Mesothelial cell of epicardium (in vitro differentiated cells): ENCODE measurements at regions not wholly inside any gene's neighbourhood (a gene's known extent, or its start where the extent isn't known, plus 50 kb on each side); places are given as distances from the start of the nearest gene placed in this dataset.
"Not testable (repeated sequence)": the region's sequence is repeated elsewhere in the genome, so short reads cannot be mapped to it uniquely, and the experiment has no call there.

Source experiments
- DNase-seq, 2 experiments: peaks; one replicate each; pipeline ENCODE4 v3.0.0; 2021; ENCODE audit warnings: low spot score in 2 of 2; ENCODE audit not compliant: unreplicated experiment in 2 of 2
- H3K27ac Mint-ChIP-seq: 2 replicates; pipeline ENCODE4 v1.8.0; 2021; ENCODE audit warnings: mixed read lengths
- H3K27me3 Mint-ChIP-seq: 2 replicates; pipeline ENCODE4 v1.8.0; 2021; ENCODE audit warnings: low read depth, mixed read lengths
- H3K36me3 Mint-ChIP-seq: 2 replicates; pipeline ENCODE4 v1.8.0; 2021; ENCODE audit warnings: mixed read lengths
- H3K4me1 Mint-ChIP-seq: 2 replicates; pipeline ENCODE4 v1.8.0; 2021; ENCODE audit warnings: mixed read lengths
- H3K4me3 Mint-ChIP-seq: 2 replicates; pipeline ENCODE4 v1.8.0; 2021; ENCODE audit warnings: mild to moderate bottlenecking, moderate library complexity, mixed read lengths
- H3K9me3 Mint-ChIP-seq: 2 replicates; pipeline ENCODE4 v1.8.0; 2021; ENCODE audit warnings: mixed read lengths
- TF ChIP-seq, protein P1 (sequence below): fragments of 200-600 bp; sonication (generic); IDR thresholded peaks from one replicate; pipeline ENCODE4 v1.5.0; 2021; ENCODE audit warnings: antibody characterized with exemption; ENCODE audit not compliant: unreplicated experiment

DNA sequence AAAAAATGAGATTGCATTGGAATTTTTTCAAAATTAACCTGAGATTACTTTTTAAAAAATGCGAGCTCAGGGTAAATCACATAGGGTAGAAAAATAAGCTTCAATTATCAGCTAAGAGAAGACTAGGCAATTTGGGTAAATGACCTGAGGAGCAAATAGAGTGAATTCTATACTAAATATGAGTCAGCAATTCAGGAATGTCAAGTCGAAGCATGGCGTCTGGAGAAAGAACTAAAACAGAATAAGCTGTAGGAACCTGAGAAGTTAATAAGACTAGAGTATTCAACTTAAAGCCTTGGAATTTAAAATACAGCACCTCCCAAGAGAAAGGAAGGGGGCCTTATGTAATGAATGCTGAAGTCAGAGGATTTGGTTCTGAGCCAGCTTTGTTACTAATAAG lies 487.0 kb downstream of the SUCLG1 start:
- H3K4me1 Mint-ChIP-seq, result peaks cover 11% of the 10 kb centered on the region
- H3K36me3 Mint-ChIP-seq, result peaks cover 4% of the 10 kb centered on the region
- H3K9me3 Mint-ChIP-seq, result peaks cover 15% of the 10 kb centered on the region
- H3K4me3 Mint-ChIP-seq, result no peak overlapping the region
- TF ChIP-seq, protein P1, sequence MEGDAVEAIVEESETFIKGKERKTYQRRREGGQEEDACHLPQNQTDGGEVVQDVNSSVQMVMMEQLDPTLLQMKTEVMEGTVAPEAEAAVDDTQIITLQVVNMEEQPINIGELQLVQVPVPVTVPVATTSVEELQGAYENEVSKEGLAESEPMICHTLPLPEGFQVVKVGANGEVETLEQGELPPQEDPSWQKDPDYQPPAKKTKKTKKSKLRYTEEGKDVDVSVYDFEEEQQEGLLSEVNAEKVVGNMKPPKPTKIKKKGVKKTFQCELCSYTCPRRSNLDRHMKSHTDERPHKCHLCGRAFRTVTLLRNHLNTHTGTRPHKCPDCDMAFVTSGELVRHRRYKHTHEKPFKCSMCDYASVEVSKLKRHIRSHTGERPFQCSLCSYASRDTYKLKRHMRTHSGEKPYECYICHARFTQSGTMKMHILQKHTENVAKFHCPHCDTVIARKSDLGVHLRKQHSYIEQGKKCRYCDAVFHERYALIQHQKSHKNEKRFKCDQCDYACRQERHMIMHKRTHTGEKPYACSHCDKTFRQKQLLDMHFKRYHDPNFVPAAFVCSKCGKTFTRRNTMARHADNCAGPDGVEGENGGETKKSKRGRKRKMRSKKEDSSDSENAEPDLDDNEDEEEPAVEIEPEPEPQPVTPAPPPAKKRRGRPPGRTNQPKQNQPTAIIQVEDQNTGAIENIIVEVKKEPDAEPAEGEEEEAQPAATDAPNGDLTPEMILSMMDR, result no peak
- peak overlapping the region; percentile 64 for H3K27ac Mint-ChIP-seq
- no peaks in the 10 kb centered on the region for H3K27me3 Mint-ChIP-seq
- DNase-seq, result no peak

GRCh38 chr2:83971547-83971946 lies 487.5 kb downstream of the SUCLG1 start:
- H3K4me3 Mint-ChIP-seq, result no peak overlapping the region
- no peak for DNase-seq
- peaks cover 11% of the 10 kb centered on the region for H3K4me1 Mint-ChIP-seq
- peaks cover 4% of the 10 kb centered on the region for H3K36me3 Mint-ChIP-seq
- peaks cover 16% of the 10 kb centered on the region for H3K9me3 Mint-ChIP-seq
- TF ChIP-seq, protein P1, result no peak
- no peaks in the 10 kb centered on the region for H3K27me3 Mint-ChIP-seq
- no peak overlapping the region for H3K27ac Mint-ChIP-seq

DNA sequence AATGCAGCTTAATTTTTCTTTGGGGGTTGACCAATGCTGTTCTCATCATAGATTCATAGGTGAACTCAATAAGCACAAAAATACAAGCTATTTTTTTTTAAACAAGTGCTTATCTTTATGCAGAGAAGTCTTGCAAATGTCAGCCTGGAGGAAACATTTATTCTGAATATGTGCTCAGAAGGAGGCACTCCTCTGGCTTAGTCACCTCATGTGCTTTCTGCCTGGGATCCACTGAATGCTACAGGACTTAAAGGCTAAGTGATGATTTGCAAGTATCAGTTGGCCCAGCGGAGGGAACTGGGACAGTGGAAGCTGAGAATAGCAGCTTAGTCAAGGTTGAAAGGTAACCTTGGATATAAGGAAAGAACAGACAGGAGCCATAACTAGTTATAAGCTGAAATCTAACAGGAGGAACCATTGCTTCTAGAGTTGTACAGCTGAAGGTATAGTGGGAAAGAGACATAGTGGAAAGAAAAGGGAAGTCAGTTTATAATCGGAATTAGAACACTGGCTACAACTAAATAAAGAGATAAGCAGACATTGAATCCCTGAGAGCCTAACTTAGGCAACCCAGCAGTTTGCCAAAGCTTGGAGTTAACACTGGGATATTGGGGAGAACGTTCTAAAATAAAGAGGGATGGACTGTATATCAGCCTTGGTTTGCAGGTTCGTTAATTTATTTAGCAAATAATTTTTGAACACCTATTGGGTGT lies 488.7 kb downstream of the SUCLG1 start:
- H3K36me3 Mint-ChIP-seq, result no peaks in the 10 kb centered on the region
- H3K27ac Mint-ChIP-seq, result no peak overlapping the region
- TF ChIP-seq, protein P1, result no peak
- no peaks in the 10 kb centered on the region for H3K27me3 Mint-ChIP-seq
- DNase-seq, result no peak
- peaks cover 11% of the 10 kb centered on the region for H3K9me3 Mint-ChIP-seq
- no peak overlapping the region for H3K4me3 Mint-ChIP-seq
- peaks cover 11% of the 10 kb centered on the region for H3K4me1 Mint-ChIP-seq

- H3K36me3 Mint-ChIP-seq, result no peaks in the 10 kb centered on the region
- no peaks in the 10 kb centered on the region for H3K27me3 Mint-ChIP-seq
- DNase-seq, result no peak
- TF ChIP-seq, protein P1, result no peak
- H3K9me3 Mint-ChIP-seq, result peaks cover 6% of the 10 kb centered on the region
- peaks cover 11% of the 10 kb centered on the region for H3K4me1 Mint-ChIP-seq
- H3K4me3 Mint-ChIP-seq, result no peak overlapping the region
- no peak overlapping the region for H3K27ac Mint-ChIP-seq
Measured at GRCh38 chr2:83969085-83969484, 490.0 kb downstream of the SUCLG1 start.

DNA sequence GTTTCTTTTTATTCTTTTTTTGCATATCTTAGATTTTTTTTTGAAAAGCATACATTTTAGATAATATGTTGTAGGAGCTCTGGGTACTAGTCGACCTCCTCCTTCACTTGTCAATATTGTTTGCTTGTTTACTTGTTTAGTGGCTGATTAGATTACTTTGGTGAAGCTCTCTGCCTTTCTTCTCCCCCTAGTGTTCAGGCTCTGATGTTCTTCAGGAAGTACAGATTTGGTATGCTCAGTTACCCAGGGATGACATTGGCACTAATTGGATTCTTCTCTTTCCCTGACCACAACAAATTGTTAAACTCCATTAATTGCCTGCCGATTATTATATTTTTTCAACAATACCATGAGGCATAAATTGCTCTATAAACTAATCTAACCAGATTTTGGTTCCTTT lies 491.2 kb downstream of the SUCLG1 start:
- no peak for DNase-seq
- Mint-ChIP-seq H3K4me1 (peaks cover 11% of the 10 kb centered on the region), H3K4me3 (no peak overlapping the region), H3K27me3 (no peaks in the 10 kb centered on the region), H3K27ac (no peak overlapping the region), H3K36me3 (no peaks in the 10 kb centered on the region), H3K9me3 (peaks cover 9% of the 10 kb centered on the region)
- TF ChIP-seq, protein P1, result no peak

DNA sequence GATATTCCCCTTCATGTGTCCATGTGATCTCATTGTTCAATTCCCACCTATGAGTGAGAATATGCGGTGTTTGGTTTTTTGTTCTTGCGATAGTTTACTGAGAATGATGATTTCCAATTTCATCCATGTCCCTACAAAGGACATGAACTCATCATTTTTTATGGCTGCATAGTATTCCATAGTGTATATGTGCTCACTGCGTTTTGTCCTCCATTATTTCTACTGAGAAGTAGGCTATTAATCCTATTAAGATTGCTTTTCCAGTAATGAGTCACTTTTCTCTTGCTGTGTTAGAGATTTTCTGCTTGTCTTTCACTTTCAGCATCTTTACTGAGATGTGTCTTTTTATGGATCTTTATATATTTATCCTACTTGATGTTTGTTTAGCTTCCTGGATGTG lies 492.1 kb downstream of the SUCLG1 start:
- H3K36me3 Mint-ChIP-seq, H3K27ac Mint-ChIP-seq, H3K4me3 Mint-ChIP-seq, H3K4me1 Mint-ChIP-seq, H3K9me3 Mint-ChIP-seq, H3K27me3 Mint-ChIP-seq, DNase-seq: not testable (repeated sequence)
